ENCODE measurements at regions not wholly inside any gene's neighbourhood (a gene's known extent, or its start where the extent isn't known, plus 50 kb on each side); places are given as distances from the start of the nearest gene placed in this dataset.
"Not testable (repeated sequence)": the region's sequence is repeated elsewhere in the genome, so short reads cannot be mapped to it uniquely, and the experiment has no call there.

- in situ Hi-C loops (cut with HindIII; ENCODE audit: low sequenced_read_pairs), result no loop called here
Measured at GRCh38 chr3:152578769-152579168, 256.2 kb upstream of the P2RY1 start.

GRCh38 chr3:152581951-152582350 is 253.0 kb upstream of the P2RY1 start:
- in situ Hi-C loops (cut with HindIII; ENCODE audit: low sequenced_read_pairs), result no loop called here

GRCh38 chr3:152583963-152584362 is 251.0 kb upstream of the P2RY1 start:
- in situ Hi-C loops (cut with HindIII; ENCODE audit: low sequenced_read_pairs), result no loop called here

GRCh38 chr3:152586974-152587373 is 248.0 kb upstream of the P2RY1 start:
- in situ Hi-C loops (cut with HindIII; ENCODE audit: low sequenced_read_pairs), result no loop called here

- in situ Hi-C loops (cut with HindIII; ENCODE audit: low sequenced_read_pairs), result no loop called here
Measured at GRCh38 chr3:152587861-152588260, 247.1 kb upstream of the P2RY1 start.

GRCh38 chr3:152589644-152590043 is 245.3 kb upstream of the P2RY1 start:
- in situ Hi-C loops (cut with HindIII; ENCODE audit: low sequenced_read_pairs), result no loop called here

GRCh38 chr3:152591515-152591914 is 243.4 kb upstream of the P2RY1 start:
- in situ Hi-C loops (cut with HindIII; ENCODE audit: low sequenced_read_pairs), result no loop called here

- in situ Hi-C loops (cut with HindIII; ENCODE audit: low sequenced_read_pairs), result no loop called here
Measured at GRCh38 chr3:152593242-152593641, 241.7 kb upstream of the P2RY1 start.

- in situ Hi-C loops (cut with HindIII; ENCODE audit: low sequenced_read_pairs), result no loop called here
Measured at GRCh38 chr3:152595975-152596821, 238.7 kb upstream of the P2RY1 start.

- in situ Hi-C loops (cut with HindIII; ENCODE audit: low sequenced_read_pairs), result not testable (repeated sequence)
Measured at GRCh38 chr3:152596832-152597231, 238.1 kb upstream of the P2RY1 start.

- in situ Hi-C loops (cut with HindIII; ENCODE audit: low sequenced_read_pairs), result no loop called here
Measured at GRCh38 chr3:152606146-152606545, 228.8 kb upstream of the P2RY1 start.

GRCh38 chr3:152607179-152607578 is 227.8 kb upstream of the P2RY1 start:
- in situ Hi-C loops (cut with HindIII; ENCODE audit: low sequenced_read_pairs), result no loop called here

GRCh38 chr3:152608696-152609594 is 226.0 kb upstream of the P2RY1 start:
- in situ Hi-C loops (cut with HindIII; ENCODE audit: low sequenced_read_pairs), result no loop called here

GRCh38 chr3:152609891-152610290 is 225.0 kb upstream of the P2RY1 start:
- in situ Hi-C loops (cut with HindIII; ENCODE audit: low sequenced_read_pairs), result no loop called here

GRCh38 chr3:152610622-152611021 is 224.3 kb upstream of the P2RY1 start:
- in situ Hi-C loops (cut with HindIII; ENCODE audit: low sequenced_read_pairs), result no loop called here

- in situ Hi-C loops (cut with HindIII; ENCODE audit: low sequenced_read_pairs), result no loop called here
Measured at GRCh38 chr3:152611905-152612304, 223.0 kb upstream of the P2RY1 start.

- in situ Hi-C loops (cut with HindIII; ENCODE audit: low sequenced_read_pairs), result no loop called here
Measured at GRCh38 chr3:152613851-152614250, 221.1 kb upstream of the P2RY1 start.

GRCh38 chr3:152615681-152616080 is 219.2 kb upstream of the P2RY1 start:
- in situ Hi-C loops (cut with HindIII; ENCODE audit: low sequenced_read_pairs), result no loop called here

GRCh38 chr3:152617609-152618008 is 217.3 kb upstream of the P2RY1 start:
- in situ Hi-C loops (cut with HindIII; ENCODE audit: low sequenced_read_pairs), result no loop called here

- in situ Hi-C loops (cut with HindIII; ENCODE audit: low sequenced_read_pairs), result no loop called here
Measured at GRCh38 chr3:152618529-152618928, 216.4 kb upstream of the P2RY1 start.

- in situ Hi-C loops (cut with HindIII; ENCODE audit: low sequenced_read_pairs), result no loop called here
Measured at GRCh38 chr3:152619691-152620090, 215.2 kb upstream of the P2RY1 start.

- in situ Hi-C loops (cut with HindIII; ENCODE audit: low sequenced_read_pairs), result no loop called here
Measured at GRCh38 chr3:152620395-152620794, 214.5 kb upstream of the P2RY1 start.
